ENCODE measurements at regions not wholly inside any gene's neighbourhood (a gene's known extent, or its start where the extent isn't known, plus 50 kb on each side); places are given as distances from the start of the nearest gene placed in this dataset.

DNA sequence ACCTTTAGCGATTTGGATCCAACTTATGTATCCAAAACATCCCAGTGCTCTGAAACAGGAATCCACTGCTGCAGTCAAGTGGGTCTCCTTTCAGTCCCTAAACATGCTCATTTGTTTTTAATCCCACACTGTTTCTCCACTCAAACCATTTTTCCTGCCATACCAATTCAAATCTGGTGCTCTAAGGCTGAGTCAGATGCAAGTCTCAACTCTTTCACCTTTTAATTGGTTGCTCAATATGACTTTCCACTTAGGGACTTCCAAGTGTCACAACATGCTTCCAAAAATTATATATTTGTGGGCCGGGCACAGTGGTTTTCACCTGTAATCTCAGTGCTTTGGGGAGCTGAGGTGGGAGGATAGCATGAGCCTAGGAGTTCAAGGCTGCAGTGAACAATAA lies 113.4 kb upstream of the TANK start:
- Mint-ChIP-seq H3K9me3 (no peaks in the 10 kb centered on the region), H3K27ac (no peak overlapping the region), H3K27me3 (ENCODE audit: low read depth) (peaks cover 24% of the 10 kb centered on the region), H3K36me3 (ENCODE audit: low read depth) (no peaks in the 10 kb centered on the region), H3K4me1 (ENCODE audit: low read depth) (no peaks in the 10 kb centered on the region), H3K4me3 (no peak overlapping the region)
- DNase-seq, result no peak
- intact Hi-C loops (cut with micrococcal nuclease), result no loop called here
- CTCF ChIA-PET, result interaction anchor here (1.7 kb wide), 1 partner anchor 17 kb away, joined by 5 read pairs; no protein-coding TSS in a partner anchor

DNA sequence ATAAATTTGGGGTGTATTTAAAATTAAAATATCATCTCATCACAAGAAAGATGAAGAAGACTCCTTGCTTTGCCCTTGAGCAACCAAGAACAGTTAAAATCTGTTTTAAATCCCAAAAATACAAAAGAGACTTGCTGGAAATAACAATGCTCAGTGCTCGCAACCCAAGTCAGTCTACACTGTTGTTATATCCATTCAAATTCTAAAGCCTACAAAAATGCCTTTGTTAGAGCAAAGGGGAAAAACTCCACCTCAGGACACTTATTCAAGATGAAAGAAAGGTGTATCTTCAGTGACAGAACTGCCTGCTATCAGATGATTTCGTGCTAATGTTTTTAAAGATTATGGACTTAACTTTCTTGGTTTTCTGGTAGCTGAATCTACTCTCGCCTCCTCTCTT lies 111.9 kb upstream of the TANK start:
- Mint-ChIP-seq H3K4me3 (no peak overlapping the region), H3K27me3 (ENCODE audit: low read depth) (peaks cover 25% of the 10 kb centered on the region), H3K4me1 (ENCODE audit: low read depth) (no peaks in the 10 kb centered on the region), H3K36me3 (ENCODE audit: low read depth) (no peaks in the 10 kb centered on the region), H3K27ac (no peak overlapping the region), H3K9me3 (no peaks in the 10 kb centered on the region)
- CTCF ChIA-PET, result no interaction called here
- intact Hi-C loops (cut with micrococcal nuclease), result no loop called here
- no peak for DNase-seq

- CTCF ChIA-PET, result no interaction called here
- no peaks in the 10 kb centered on the region for H3K36me3 Mint-ChIP-seq (ENCODE audit: low read depth)
- no peak for DNase-seq
- H3K27me3 Mint-ChIP-seq (ENCODE audit: low read depth), result peaks cover 26% of the 10 kb centered on the region
- no peaks in the 10 kb centered on the region for H3K9me3 Mint-ChIP-seq
- H3K4me3 Mint-ChIP-seq, result no peak overlapping the region
- no peaks in the 10 kb centered on the region for H3K4me1 Mint-ChIP-seq (ENCODE audit: low read depth)
- no peak overlapping the region for H3K27ac Mint-ChIP-seq
- intact Hi-C loops (cut with micrococcal nuclease), result no loop called here
These were observed 110.7 kb upstream of the TANK start for GRCh38 chr2:161049559-161049958.

GRCh38 chr2:161052214-161052613 lies 108.0 kb upstream of the TANK start:
- Mint-ChIP-seq H3K4me1 (ENCODE audit: low read depth) (no peaks in the 10 kb centered on the region), H3K27ac (no peak overlapping the region), H3K9me3 (peaks cover 7% of the 10 kb centered on the region), H3K4me3 (no peak overlapping the region), H3K36me3 (ENCODE audit: low read depth) (no peaks in the 10 kb centered on the region), H3K27me3 (ENCODE audit: low read depth) (peaks cover 23% of the 10 kb centered on the region)
- intact Hi-C loops (cut with micrococcal nuclease), result no loop called here
- DNase-seq, result no peak
- CTCF ChIA-PET, result interaction anchor here (4.2 kb wide), 1 partner anchor 11 kb away, joined by 14 read pairs; no protein-coding TSS in a partner anchor

- no peak for DNase-seq
- Mint-ChIP-seq H3K4me1 (ENCODE audit: low read depth) (no peaks in the 10 kb centered on the region), H3K36me3 (ENCODE audit: low read depth) (no peaks in the 10 kb centered on the region), H3K27ac (no peak overlapping the region), H3K27me3 (ENCODE audit: low read depth) (peaks cover 14% of the 10 kb centered on the region), H3K4me3 (no peak overlapping the region), H3K9me3 (peaks cover 7% of the 10 kb centered on the region)
- CTCF ChIA-PET, result interaction anchor here (0.6 to 4.2 kb wide), 3 partner anchors 8 to 848 kb away, joined by 3 to 14 read pairs (median 3); no protein-coding TSS in a partner anchor
- intact Hi-C loops (cut with micrococcal nuclease), result no loop called here
These were observed 104.9 kb upstream of the TANK start for GRCh38 chr2:161055289-161055688.

DNA sequence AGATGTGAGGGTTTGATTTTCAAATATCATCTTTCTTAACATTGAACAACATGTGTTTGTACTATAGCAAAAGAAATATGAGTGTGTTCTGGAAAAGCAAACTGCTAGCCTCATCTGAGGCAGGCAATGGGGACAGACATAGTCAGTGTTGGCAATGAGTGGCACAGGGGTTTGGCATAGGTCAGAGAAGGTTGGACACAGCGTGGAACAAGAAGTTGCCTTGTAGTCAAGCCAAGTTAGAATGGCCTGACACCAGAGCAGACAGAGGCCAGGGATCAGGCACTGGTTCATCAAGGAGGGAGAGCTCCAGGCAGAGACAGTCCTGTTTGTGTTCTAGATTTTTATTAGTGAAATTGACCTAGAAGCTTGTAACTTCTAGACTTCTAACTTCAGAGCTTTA lies 100.8 kb upstream of the TANK start:
- H3K4me3 Mint-ChIP-seq, result no peak overlapping the region
- H3K4me1 Mint-ChIP-seq (ENCODE audit: low read depth), result peaks cover 5% of the 10 kb centered on the region
- intact Hi-C loops (cut with micrococcal nuclease), result no loop called here
- no peak for DNase-seq
- H3K9me3 Mint-ChIP-seq, result peaks cover 7% of the 10 kb centered on the region
- H3K36me3 Mint-ChIP-seq (ENCODE audit: low read depth), result no peaks in the 10 kb centered on the region
- CTCF ChIA-PET, result interaction anchor here (1.2 to 1.5 kb wide), 3 partner anchors 89 to 212 kb away, joined by 3 to 4 read pairs (median 4); no protein-coding TSS in a partner anchor
- no peak overlapping the region for H3K27ac Mint-ChIP-seq
- H3K27me3 Mint-ChIP-seq (ENCODE audit: low read depth), result no peaks in the 10 kb centered on the region

GRCh38 chr2:161061786-161062185 lies 98.4 kb upstream of the TANK start:
- CTCF ChIA-PET, result interaction anchor here (1.0 to 2.5 kb wide), 3 partner anchors 162 to 213 kb away, joined by 3 to 18 read pairs (median 3); no protein-coding TSS in a partner anchor
- DNase-seq, result no peak
- Mint-ChIP-seq H3K36me3 (ENCODE audit: low read depth) (no peaks in the 10 kb centered on the region), H3K27ac (no peak overlapping the region), H3K27me3 (ENCODE audit: low read depth) (peaks cover 5% of the 10 kb centered on the region), H3K9me3 (peaks cover 2% of the 10 kb centered on the region), H3K4me3 (no peak overlapping the region), H3K4me1 (ENCODE audit: low read depth) (peaks cover 5% of the 10 kb centered on the region)
- intact Hi-C loops (cut with micrococcal nuclease), result loop anchor here (2.0 kb wide), 2 partner anchors 67 to 951 kb away; no protein-coding TSS in a partner anchor

- Mint-ChIP-seq H3K27ac (no peak overlapping the region), H3K4me1 (ENCODE audit: low read depth) (peaks cover 9% of the 10 kb centered on the region), H3K36me3 (ENCODE audit: low read depth) (no peaks in the 10 kb centered on the region), H3K27me3 (ENCODE audit: low read depth) (peaks cover 5% of the 10 kb centered on the region), H3K4me3 (no peak overlapping the region), H3K9me3 (no peaks in the 10 kb centered on the region)
- CTCF ChIA-PET, result interaction anchor here (0.6 to 3.9 kb wide), 59 partner anchors 10 to 954 kb away, joined by 3 to 39 read pairs (median 4); no protein-coding TSS in a partner anchor
- peak; percentile 81 for DNase-seq
- intact Hi-C loops (cut with micrococcal nuclease), result loop anchor here (1.0 to 2.0 kb wide), 3 partner anchors 69 to 953 kb away; no protein-coding TSS in a partner anchor
These were observed 96.9 kb upstream of the TANK start for GRCh38 chr2:161063157-161063945.

GRCh38 chr2:161063946-161064306 lies 96.3 kb upstream of the TANK start:
- H3K27ac Mint-ChIP-seq, result no peak overlapping the region
- H3K36me3 Mint-ChIP-seq (ENCODE audit: low read depth), result no peaks in the 10 kb centered on the region
- peaks cover 5% of the 10 kb centered on the region for H3K27me3 Mint-ChIP-seq (ENCODE audit: low read depth)
- H3K9me3 Mint-ChIP-seq, result no peaks in the 10 kb centered on the region
- CTCF ChIA-PET, result interaction anchor here (0.6 to 3.9 kb wide), 58 partner anchors 10 to 954 kb away, joined by 3 to 39 read pairs (median 4); no protein-coding TSS in a partner anchor
- H3K4me1 Mint-ChIP-seq (ENCODE audit: low read depth), result peaks cover 9% of the 10 kb centered on the region
- DNase-seq, result no peak
- intact Hi-C loops (cut with micrococcal nuclease), result loop anchor here (1.0 to 2.0 kb wide), 3 partner anchors 69 to 953 kb away; no protein-coding TSS in a partner anchor
- H3K4me3 Mint-ChIP-seq, result no peak overlapping the region

GRCh38 chr2:161067846-161068350 lies 92.3 kb upstream of the TANK start:
- no peak for DNase-seq
- H3K4me1 Mint-ChIP-seq (ENCODE audit: low read depth), result peaks cover 9% of the 10 kb centered on the region
- no peak overlapping the region for H3K4me3 Mint-ChIP-seq
- no peak overlapping the region for H3K27ac Mint-ChIP-seq
- H3K9me3 Mint-ChIP-seq, result no peaks in the 10 kb centered on the region
- intact Hi-C loops (cut with micrococcal nuclease), result no loop called here
- H3K27me3 Mint-ChIP-seq (ENCODE audit: low read depth), result peaks cover 5% of the 10 kb centered on the region
- CTCF ChIA-PET, result interaction anchor here (0.7 to 1.0 kb wide), 2 partner anchors 50 to 506 kb away, joined by 3 to 4 read pairs; no protein-coding TSS in a partner anchor
- H3K36me3 Mint-ChIP-seq (ENCODE audit: low read depth), result no peaks in the 10 kb centered on the region

DNA sequence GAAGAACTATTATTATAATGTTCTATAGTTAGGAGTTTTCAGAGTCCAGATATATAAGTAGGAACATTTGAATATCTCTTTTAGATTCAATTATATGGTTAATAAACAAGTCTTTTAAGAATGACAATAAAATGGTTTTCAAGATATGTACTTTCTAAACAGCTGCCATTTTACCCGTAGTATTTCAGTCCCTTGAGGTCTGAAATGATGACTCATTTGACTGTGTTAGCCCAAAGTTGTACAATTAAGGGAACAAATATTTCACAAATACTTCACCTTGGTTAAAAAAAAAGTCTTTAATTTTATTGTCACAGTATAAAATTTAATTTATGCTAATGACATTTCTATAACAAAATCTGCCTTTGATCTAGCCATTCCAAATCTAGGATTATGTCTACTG lies 91.6 kb upstream of the TANK start:
- no peak overlapping the region for H3K27ac Mint-ChIP-seq
- no peak overlapping the region for H3K4me3 Mint-ChIP-seq
- H3K4me1 Mint-ChIP-seq (ENCODE audit: low read depth), result peaks cover 7% of the 10 kb centered on the region
- H3K36me3 Mint-ChIP-seq (ENCODE audit: low read depth), result no peaks in the 10 kb centered on the region
- no peak for DNase-seq
- CTCF ChIA-PET, result interaction anchor here (0.6 to 1.0 kb wide), 3 partner anchors 49 to 506 kb away, joined by 3 to 5 read pairs (median 4); no protein-coding TSS in a partner anchor
- H3K9me3 Mint-ChIP-seq, result no peaks in the 10 kb centered on the region
- peaks cover 5% of the 10 kb centered on the region for H3K27me3 Mint-ChIP-seq (ENCODE audit: low read depth)
- intact Hi-C loops (cut with micrococcal nuclease), result no loop called here

DNA sequence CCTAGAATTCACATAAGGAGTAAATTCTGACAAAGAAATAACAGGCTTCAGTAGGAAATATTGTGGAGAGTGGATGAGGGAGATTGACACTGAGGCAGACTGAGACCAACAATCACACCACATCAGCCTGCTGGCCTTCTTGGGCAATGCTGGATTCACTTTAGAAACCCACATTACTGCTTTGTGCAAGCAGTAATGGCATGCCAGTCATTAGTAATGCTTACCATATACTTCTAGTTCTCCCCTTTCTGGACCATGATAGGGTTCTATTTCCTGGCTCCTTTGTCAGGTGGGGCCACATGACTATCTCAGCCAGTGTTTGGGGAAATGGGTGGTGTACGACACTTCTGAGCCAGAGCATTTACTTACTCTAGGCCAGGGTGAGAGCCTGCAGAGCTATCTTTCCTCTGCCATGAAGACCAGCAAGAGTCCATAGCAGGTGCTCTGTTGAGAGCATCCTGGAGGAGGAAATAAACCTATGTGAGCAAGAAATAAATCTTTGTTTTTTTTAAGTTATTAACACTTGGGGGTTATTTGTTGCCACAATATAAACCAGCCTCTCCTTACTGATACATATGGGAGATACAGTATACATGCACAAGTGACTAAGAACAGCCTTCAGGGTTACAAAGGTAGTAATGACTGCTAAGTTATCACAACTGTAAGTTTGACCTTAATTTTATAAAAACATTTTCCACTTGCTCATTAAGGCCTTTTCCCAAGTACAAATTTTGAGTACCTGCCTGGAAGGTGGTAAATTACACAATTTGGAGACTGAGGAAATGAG lies 89.3 kb upstream of the TANK start:
- Mint-ChIP-seq H3K27me3 (ENCODE audit: low read depth) (peaks cover 2% of the 10 kb centered on the region), H3K36me3 (ENCODE audit: low read depth) (no peaks in the 10 kb centered on the region), H3K4me3 (no peak overlapping the region), H3K4me1 (ENCODE audit: low read depth) (peaks cover 6% of the 10 kb centered on the region), H3K9me3 (no peaks in the 10 kb centered on the region), H3K27ac (no peak overlapping the region)
- CTCF ChIA-PET, result no interaction called here
- intact Hi-C loops (cut with micrococcal nuclease), result no loop called here
- no peak for DNase-seq
